ENCODE measurements at regions not wholly inside any gene's neighbourhood (a gene's known extent, or its start where the extent isn't known, plus 50 kb on each side); places are given as distances from the start of the nearest gene placed in this dataset.

DNA sequence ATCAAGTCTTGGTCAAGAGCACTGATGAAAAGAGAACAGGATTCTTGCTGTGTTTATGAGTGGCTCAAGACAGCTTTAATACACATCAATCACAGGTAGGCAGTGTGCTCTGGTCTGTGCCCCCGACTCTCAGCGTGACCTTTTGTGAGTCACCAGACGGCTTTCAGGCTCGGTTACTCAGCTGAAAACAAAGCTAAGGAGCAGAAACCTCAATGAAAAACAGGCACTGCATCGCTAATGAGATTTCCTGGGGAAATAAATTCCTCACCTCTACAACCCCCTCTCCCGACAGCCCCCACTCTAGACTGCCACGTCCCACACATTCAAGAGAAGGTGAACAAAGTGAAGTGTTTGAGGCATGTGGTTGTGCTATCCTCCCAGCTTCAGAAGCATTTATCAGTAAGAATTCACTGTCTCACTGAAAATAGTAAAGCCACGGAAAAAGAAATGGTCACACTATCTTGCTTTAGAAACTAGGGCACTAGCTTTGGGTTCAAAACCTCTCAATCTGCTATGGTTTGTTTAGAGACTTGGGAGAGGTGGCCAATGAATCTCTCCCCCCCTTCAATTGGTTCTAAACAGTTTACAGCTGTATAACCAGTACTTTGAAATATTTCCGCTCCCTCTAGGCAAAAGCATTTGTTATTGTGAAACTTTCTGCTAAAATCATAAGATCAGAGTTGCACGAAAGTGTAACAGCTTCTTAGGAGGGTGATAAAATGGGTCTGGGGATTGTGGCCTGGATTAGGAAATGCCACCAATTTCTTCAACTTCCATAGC lies 199.5 kb upstream of the PMFBP1 start:
- TF ChIP-seq, protein P1, sequence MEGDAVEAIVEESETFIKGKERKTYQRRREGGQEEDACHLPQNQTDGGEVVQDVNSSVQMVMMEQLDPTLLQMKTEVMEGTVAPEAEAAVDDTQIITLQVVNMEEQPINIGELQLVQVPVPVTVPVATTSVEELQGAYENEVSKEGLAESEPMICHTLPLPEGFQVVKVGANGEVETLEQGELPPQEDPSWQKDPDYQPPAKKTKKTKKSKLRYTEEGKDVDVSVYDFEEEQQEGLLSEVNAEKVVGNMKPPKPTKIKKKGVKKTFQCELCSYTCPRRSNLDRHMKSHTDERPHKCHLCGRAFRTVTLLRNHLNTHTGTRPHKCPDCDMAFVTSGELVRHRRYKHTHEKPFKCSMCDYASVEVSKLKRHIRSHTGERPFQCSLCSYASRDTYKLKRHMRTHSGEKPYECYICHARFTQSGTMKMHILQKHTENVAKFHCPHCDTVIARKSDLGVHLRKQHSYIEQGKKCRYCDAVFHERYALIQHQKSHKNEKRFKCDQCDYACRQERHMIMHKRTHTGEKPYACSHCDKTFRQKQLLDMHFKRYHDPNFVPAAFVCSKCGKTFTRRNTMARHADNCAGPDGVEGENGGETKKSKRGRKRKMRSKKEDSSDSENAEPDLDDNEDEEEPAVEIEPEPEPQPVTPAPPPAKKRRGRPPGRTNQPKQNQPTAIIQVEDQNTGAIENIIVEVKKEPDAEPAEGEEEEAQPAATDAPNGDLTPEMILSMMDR (IDR thresholded peaks at IDR 0.05), result no peak
- DNase-seq, result peak; percentile 8
- H3K4me3 Mint-ChIP-seq, result peak overlapping the region; percentile 55
- H3K27ac Mint-ChIP-seq, result peak overlapping the region; percentile 81
- peaks cover 8% of the 10 kb centered on the region; the same call in 1 of the 2 replicates for H3K36me3 Mint-ChIP-seq (ENCODE audit: low read depth)
- peaks cover 2% of the 10 kb centered on the region; the same call in 1 of the 2 replicates for H3K27me3 Mint-ChIP-seq (ENCODE audit: insufficient read depth)
- H3K9me3 Mint-ChIP-seq, result peaks cover 5% of the 10 kb centered on the region
- H3K4me1 Mint-ChIP-seq (ENCODE audit: low read depth), result peaks cover 24% of the 10 kb centered on the region

DNA sequence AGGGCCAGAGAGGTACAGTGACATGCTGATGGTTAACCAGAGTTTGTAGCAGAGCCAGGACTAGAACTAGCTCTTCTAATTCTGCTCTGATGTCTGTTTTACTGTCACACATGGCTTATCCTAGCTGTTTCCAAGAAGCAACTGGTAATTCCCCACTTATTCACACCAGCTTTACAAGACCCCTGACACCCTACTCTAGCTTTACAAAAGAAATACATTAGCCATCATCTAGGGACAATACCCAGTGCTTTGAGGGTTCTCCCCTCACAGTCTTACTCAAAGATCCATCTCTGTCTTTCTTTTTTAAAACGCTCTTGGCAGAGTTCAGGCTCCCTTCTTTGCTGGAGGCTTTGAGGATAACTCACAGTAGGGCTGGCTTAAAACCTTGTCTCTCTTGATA lies 197.3 kb upstream of the PMFBP1 start:
- H3K36me3 Mint-ChIP-seq (ENCODE audit: low read depth), result peaks cover 8% of the 10 kb centered on the region; the same call in 1 of the 2 replicates
- TF ChIP-seq, protein P1 (IDR thresholded peaks at IDR 0.05), result no peak
- H3K27ac Mint-ChIP-seq, result no peak overlapping the region

DNA sequence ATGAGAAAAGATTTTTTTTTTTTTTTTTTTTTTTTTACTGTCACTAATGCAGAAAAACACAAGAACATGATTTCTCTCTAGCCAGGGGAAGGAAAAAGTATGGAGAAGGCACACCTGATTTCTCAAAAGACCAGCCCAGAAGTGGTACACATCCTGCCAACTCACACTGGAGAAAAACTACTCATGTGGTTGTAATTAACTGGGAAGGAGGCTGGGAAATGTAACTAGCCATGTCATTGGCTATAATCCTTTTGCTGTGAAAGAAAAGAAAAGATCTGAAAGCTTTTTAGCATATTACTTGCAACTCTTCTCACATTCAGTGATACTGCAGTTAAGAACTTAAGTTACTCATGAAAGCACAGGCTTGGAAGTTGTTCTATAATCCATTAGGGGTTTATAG lies 195.9 kb upstream of the PMFBP1 start:
- Mint-ChIP-seq H3K4me1 (ENCODE audit: low read depth) (peaks cover 24% of the 10 kb centered on the region), H3K36me3 (ENCODE audit: low read depth) (peaks cover 8% of the 10 kb centered on the region; the same call in 1 of the 2 replicates), H3K4me3 (no peak overlapping the region), H3K27me3 (ENCODE audit: insufficient read depth) (peaks cover 2% of the 10 kb centered on the region; the same call in 1 of the 2 replicates), H3K27ac (no peak overlapping the region), H3K9me3 (peaks cover 9% of the 10 kb centered on the region)
- DNase-seq, result no peak
- TF ChIP-seq, protein P1 (IDR thresholded peaks at IDR 0.05), result no peak

More for the DNA sequence above, 197.3 kb upstream of the PMFBP1 start:
- H3K4me1 Mint-ChIP-seq (ENCODE audit: low read depth), result peaks cover 24% of the 10 kb centered on the region
- peaks cover 9% of the 10 kb centered on the region for H3K9me3 Mint-ChIP-seq
- no peak for DNase-seq
- H3K4me3 Mint-ChIP-seq, result no peak overlapping the region
- peaks cover 2% of the 10 kb centered on the region; the same call in 1 of the 2 replicates for H3K27me3 Mint-ChIP-seq (ENCODE audit: insufficient read depth)

DNA sequence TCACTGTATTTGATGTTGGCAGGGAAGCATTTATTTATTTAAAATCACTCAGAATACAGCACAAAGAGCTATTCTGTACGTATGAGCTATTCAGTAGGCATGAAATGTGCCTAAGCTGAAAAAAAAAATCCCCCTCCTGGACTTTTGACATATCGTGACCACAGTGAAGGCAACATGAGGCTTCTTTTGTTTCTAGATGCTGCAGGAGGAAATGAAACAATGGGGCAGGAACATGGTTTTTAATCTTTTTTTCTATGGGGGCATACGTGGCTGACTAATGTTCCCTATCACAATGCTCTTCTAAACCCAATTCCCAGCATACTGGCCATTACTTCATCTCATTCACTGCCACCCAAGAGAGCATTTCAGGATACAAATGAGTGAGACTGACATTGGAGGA lies 191.0 kb upstream of the PMFBP1 start:
- DNase-seq, result no peak
- Mint-ChIP-seq H3K4me3 (no peak overlapping the region), H3K9me3 (peaks cover 9% of the 10 kb centered on the region), H3K36me3 (ENCODE audit: low read depth) (peaks cover 8% of the 10 kb centered on the region; the same call in 1 of the 2 replicates), H3K27me3 (ENCODE audit: insufficient read depth) (no peaks in the 10 kb centered on the region; the same call in 1 of the 2 replicates), H3K27ac (no peak overlapping the region), H3K4me1 (ENCODE audit: low read depth) (peaks cover 6% of the 10 kb centered on the region; the same call in 1 of the 2 replicates)
- TF ChIP-seq, protein P1 (IDR thresholded peaks at IDR 0.05), result no peak

DNA sequence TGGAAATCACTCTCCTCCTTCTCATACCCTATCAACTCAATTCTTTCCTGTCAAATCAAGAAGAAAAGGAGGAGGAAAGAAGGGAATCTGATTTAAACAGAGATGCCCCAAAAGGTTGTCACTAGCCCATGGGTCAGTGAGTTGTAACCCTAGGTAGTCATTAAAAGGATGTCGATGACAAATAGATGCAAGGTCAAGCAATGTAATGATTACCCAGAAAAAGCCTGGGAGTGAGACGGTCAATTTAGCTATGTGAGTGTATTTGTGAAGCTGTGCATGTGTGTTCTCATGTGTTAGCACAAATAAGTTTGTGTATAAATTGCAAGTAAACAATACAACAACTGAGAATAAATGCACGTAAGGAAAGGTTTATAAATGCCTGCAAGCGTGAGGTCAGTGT lies 190.5 kb upstream of the PMFBP1 start:
- Mint-ChIP-seq H3K36me3 (ENCODE audit: low read depth) (peaks cover 3% of the 10 kb centered on the region; the same call in 1 of the 2 replicates), H3K27ac (no peak overlapping the region), H3K4me3 (no peak overlapping the region), H3K9me3 (peaks cover 6% of the 10 kb centered on the region), H3K4me1 (ENCODE audit: low read depth) (peaks cover under 1% of the 10 kb centered on the region; the same call in 1 of the 2 replicates), H3K27me3 (ENCODE audit: insufficient read depth) (no peaks in the 10 kb centered on the region)
- no peak for DNase-seq
- TF ChIP-seq, protein P1 (IDR thresholded peaks at IDR 0.05), result no peak

Measured in HFFc6 (cell line).